Choroid plexus epithelial cell (primary cell): ENCODE measurements at regions not wholly inside any gene's neighbourhood (a gene's known extent, or its start where the extent isn't known, plus 50 kb on each side); places are given as distances from the start of the nearest gene placed in this dataset.

Experiments
- DNase-seq: peaks from one replicate; pipeline ENCODE4 v3.0.0-alpha.2; 2010; ENCODE audit warnings: low read depth
- H3K4me3 ChIP-seq: 2 replicates; pipeline ENCODE4 v1.5.1; 2011; ENCODE audit warnings: low read depth, mild to moderate bottlenecking, control low read depth, low read length, moderate library complexity
- TF ChIP-seq, protein P1 (sequence below): conservative IDR thresholded peaks from 2 replicates; pipeline ENCODE4 v1.5.1; 2011; ENCODE audit warnings: low read depth, mild to moderate bottlenecking, control low read depth, inconsistent platforms, low read length, moderate library complexity

- DNase-seq, result no peak
- H3K4me3 ChIP-seq, result no peak overlapping the region
- TF ChIP-seq, protein P1, sequence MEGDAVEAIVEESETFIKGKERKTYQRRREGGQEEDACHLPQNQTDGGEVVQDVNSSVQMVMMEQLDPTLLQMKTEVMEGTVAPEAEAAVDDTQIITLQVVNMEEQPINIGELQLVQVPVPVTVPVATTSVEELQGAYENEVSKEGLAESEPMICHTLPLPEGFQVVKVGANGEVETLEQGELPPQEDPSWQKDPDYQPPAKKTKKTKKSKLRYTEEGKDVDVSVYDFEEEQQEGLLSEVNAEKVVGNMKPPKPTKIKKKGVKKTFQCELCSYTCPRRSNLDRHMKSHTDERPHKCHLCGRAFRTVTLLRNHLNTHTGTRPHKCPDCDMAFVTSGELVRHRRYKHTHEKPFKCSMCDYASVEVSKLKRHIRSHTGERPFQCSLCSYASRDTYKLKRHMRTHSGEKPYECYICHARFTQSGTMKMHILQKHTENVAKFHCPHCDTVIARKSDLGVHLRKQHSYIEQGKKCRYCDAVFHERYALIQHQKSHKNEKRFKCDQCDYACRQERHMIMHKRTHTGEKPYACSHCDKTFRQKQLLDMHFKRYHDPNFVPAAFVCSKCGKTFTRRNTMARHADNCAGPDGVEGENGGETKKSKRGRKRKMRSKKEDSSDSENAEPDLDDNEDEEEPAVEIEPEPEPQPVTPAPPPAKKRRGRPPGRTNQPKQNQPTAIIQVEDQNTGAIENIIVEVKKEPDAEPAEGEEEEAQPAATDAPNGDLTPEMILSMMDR, result no peak
These were observed 147.8 kb upstream of the CPSF6 start for GRCh38 chr12:69091442-69092017.

DNA sequence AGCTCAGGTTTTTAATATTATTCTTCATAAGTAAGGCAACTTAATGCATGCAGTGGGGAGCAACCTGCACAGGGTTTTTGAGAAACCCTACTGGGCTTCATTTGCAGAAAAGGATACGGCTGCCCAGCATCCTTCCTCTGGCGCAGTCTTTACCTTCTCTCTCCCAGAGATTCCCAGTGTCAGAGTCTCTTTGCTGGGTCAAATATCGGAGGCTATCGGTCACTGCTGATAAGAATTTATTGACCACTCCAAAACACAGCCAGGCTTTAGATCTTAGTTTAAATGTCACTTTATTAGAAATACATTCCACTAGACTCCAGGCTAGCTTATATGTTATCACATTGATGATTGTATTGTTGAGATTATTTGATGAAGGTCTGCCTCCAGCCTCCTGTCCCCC is 147.2 kb upstream of the CPSF6 start:
- no peak overlapping the region for H3K4me3 ChIP-seq
- no peak for DNase-seq
- TF ChIP-seq, protein P1, result no peak

DNA sequence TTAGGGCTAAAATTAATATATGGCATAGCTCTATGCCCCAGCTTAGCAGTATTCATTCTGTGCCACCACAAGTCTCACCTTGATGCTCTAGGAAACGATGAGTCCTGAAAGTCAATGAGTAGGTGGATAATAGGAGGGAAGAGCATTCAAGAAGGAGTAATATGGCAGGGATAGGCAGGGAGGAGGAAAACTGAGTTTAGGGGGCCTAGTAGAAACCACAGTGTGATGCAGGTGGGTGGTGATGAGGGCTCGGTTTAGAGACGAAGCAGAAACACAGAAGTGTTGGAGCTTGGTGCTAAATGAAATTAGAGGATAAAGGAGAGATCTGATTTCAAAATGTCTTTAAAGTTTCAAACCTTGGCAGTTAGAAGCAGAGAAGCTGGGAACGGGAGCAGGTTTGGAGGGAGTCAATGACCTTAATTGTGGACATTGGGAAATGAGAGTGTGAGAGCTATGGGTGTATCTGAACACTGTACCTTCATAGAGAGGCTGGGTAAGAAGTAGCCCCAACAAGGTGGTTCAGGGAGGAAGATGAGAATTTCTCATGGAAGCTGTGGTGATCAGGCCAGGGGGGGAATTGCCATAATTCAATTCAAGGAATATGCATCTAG is 144.7 kb upstream of the CPSF6 start:
- H3K4me3 ChIP-seq, result no peak overlapping the region
- no peak for DNase-seq
- TF ChIP-seq, protein P1, result no peak

DNA sequence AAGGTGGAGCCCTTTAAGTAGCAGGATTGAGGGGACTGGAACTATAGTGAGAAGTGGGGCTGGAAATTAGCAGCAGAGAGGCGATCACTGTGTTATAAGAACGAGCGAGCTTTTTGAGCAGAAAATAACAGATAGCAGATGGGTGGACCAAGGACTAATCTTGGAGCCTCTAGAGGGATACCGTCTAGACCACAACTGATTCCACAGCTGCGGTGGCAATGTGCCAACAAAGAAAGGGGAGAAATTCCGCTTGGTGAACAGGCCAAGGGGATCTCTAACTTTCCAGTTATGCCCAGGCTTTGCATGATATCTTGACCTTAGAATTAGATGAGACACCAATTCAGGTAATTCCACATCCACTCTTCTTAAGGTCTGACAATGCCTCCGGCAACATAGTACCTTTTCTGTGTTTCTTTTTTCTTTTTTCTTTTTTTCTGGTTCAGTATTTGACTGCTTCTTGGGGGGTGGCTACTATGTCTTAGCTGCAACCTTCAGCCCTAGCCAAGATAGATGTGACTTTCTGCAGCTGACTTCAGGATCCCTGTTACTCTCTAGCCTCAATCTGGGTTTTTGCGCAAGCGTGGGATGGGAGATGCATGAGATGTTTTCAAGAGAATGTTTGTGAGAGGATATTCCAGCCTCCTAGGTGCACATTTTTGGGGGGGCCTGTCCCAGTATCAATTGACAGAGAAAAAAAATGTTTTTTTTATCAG is 143.4 kb upstream of the CPSF6 start:
- TF ChIP-seq, protein P1, result no peak
- no peak for DNase-seq
- no peak overlapping the region for H3K4me3 ChIP-seq

DNA sequence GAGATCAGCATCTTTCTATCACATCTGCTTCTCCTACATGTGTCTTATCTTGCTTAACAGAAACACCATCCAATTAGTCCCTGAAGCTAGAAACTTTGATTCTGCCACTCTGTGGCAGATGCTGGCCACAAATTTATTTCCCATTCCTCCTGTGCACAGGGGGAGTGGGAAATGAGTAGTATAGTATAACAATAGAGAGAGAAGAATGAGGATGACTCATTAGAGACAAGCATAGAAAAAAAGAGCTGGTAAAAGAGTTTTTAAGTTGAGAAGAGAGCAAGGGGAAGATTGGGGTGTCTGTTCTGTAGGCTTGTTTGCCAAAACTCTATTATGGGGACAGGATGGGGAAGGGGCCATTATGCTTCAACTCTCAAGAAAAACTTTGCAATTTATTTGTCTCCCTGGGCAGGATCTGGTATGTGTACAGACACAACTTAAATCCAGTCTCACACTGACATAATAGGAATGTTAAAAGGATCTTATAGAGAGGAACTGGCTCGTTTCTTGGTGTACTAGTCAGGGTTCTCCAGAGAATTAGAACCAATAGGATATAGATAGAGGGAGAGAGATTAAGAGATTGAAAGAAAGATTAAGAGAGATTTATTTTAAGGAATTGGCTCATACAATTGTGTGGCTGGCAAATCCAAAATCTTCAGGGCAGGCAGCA is 142.6 kb upstream of the CPSF6 start:
- no peak overlapping the region for H3K4me3 ChIP-seq
- TF ChIP-seq, protein P1, result no peak
- DNase-seq, result peak; percentile 12

DNA sequence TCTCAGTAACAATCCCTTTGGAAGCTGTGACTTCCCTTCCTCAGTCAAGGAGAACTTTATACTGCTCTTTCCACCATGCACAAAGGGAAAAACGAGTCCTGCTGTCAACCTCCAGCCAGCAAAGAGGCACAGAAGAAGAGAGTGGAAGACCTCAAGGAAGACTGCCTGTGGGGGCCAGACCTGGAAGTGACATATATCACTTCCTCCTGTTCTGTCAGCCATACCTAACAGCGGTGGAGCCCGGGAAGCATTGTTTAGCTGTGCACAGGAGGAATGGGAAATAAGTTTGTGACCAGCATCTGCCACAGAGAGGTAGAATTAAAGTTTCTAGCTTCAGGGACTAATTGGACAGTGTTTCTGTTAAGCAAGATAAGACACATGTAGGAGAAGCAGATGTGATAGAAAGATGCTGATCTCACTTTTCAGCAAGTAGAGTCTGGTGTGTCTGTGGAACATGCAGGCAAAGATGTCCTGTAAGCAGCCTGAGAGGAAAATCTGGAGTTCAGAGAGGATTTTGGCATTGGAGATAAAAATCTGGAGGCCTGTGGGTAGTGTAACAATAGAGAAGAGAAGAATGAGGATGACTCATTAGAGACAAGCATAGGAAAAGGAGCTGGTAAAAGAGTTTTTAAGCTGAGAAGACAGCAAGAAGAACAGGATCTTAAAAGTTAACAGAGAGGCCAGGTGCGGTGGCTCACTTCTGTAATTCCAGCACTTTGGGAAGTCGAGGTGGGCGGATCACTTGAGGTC is 141.6 kb upstream of the CPSF6 start:
- DNase-seq, result peak; percentile 13
- H3K4me3 ChIP-seq, result no peak overlapping the region
- TF ChIP-seq, protein P1, result no peak
